ENCODE measurements at regions not wholly inside any gene's neighbourhood (a gene's known extent, or its start where the extent isn't known, plus 50 kb on each side); places are given as distances from the start of the nearest gene placed in this dataset.

GRCh38 chr1:199279872-199280645 lies 641.2 kb downstream of the PTPRC start:
- TF ChIP-seq CTCF (IDR thresholded peaks at IDR 0.05) (no peak), POLR2A (IDR thresholded peaks at IDR 0.05) (no peak)
